HCT116 (cell line): ENCODE measurements at regions not wholly inside any gene's neighbourhood (a gene's known extent, or its start where the extent isn't known, plus 50 kb on each side); places are given as distances from the start of the nearest gene placed in this dataset.

ENCODE experiments used
- ATAC-seq: fragments of 200-7000 bp; cut with Tn5 transposase; 2 replicates; pipeline ENCODE4 v1.9.1; 2020; ENCODE audit warnings: mild to moderate bottlenecking, moderate library complexity
- BruUV-seq: library from RNA; stranded (reverse); fragments of 400-500 nt; replicated peaks from 2 replicates; lab custom pipeline; 2021; lab: Mats Ljungman, UMichigan
- CTCF ChIA-PET: fragments of 300-600 bp; sonication (Branson Sonifier 250); formaldehyde crosslinking; loops from one replicate; lab custom pipeline; 2021; ENCODE audit warnings: antibody characterized with exemption; lab: Charles Lee
- POLR2A ChIA-PET: fragments of 300-600, 350-600 bp; sonication (Branson Sonifier 250); formaldehyde crosslinking; loops from one replicate; lab custom pipeline; 2021; ENCODE audit warnings: antibody characterized with exemption; lab: Charles Lee
- RAD21 ChIA-PET, 2 experiments: fragments of 300-600 bp; sonication (Branson Sonifier 250); formaldehyde crosslinking; loops; one replicate each; lab custom pipeline; 2023; ENCODE audit warnings: low total read pairs in 2 of 2; ENCODE audit not compliant: uncharacterized antibody in 2 of 2, unreplicated experiment in 2 of 2, low non-redundant PET in 1 of 2; lab: Charles Lee
- DNase-seq: peaks from one replicate; pipeline ENCODE4 v3.0.0-alpha.2; 2010; ENCODE audit warnings: low read depth, low spot score
- H2AFZ ChIP-seq: fragments of 200-600 bp; shearing (Covaris generic), sonication (generic); 2 replicates; pipeline ENCODE4 v1.6.1; 2017; ENCODE audit warnings: low read depth, mixed run types, mixed read lengths, antibody characterized with exemption, low read length; ENCODE audit not compliant: poor library complexity, severe bottlenecking
- H3K27ac ChIP-seq: 2 replicates; pipeline ENCODE4 v1.5.1; 2012; ENCODE audit warnings: low read depth, low read length
- H3K27me3 ChIP-seq: fragments of 200-600 bp; sonication (generic); 2 replicates; pipeline ENCODE4 v1.6.1; 2016; ENCODE audit warnings: mixed run types, low read length, mixed read lengths; ENCODE audit not compliant: insufficient read depth
- H3K36me3 ChIP-seq, 2 experiments: fragments of 200-500 bp in 1 of 2; fragments of 200-600 bp in 1 of 2; sonication (Bioruptor generic) in 1 of 2; sonication (generic) in 1 of 2; 2 replicates each; pipeline versions ENCODE4 v1.5.1 to v1.6.1; 2014 to 2016; ENCODE audit warnings: low read length in 2 of 2, inconsistent platforms in 1 of 2, mixed read lengths in 1 of 2, mixed run types in 1 of 2; ENCODE audit not compliant: insufficient read depth in 2 of 2, control insufficient read depth in 1 of 2
- H3K4me1 ChIP-seq, 2 experiments: fragments of 200-600 bp in 1 of 2; sonication (generic) in 1 of 2; 2 replicates each; pipeline versions ENCODE4 v1.5.1 to v1.6.1; 2012 to 2017; ENCODE audit warnings: low read length in 2 of 2, inconsistent platforms in 1 of 2, mild to moderate bottlenecking in 1 of 2, mixed read lengths in 1 of 2, mixed run types in 1 of 2, moderate library complexity in 1 of 2; ENCODE audit not compliant: insufficient read depth in 2 of 2, control insufficient read depth in 1 of 2
- H3K4me2 ChIP-seq: fragments of 200-600 bp; sonication (generic); 2 replicates; pipeline ENCODE4 v1.6.1; 2017; ENCODE audit warnings: mixed run types, low read length, mixed read lengths
- H3K4me3 ChIP-seq, 2 experiments: fragments of 200-600 bp in 1 of 2; sonication (generic) in 1 of 2; replicated peaks in 1 of 2; 2 replicates each; pipeline ENCODE4 v1.5.1; 2011 to 2016; ENCODE audit warnings: low read length in 2 of 2, control low read depth in 1 of 2, low read depth in 1 of 2, mild to moderate bottlenecking in 1 of 2, mixed read lengths in 1 of 2, mixed run types in 1 of 2
- H3K79me2 ChIP-seq: fragments of 200-600 bp; sonication (generic); 2 replicates; pipeline ENCODE4 v1.6.1; 2017; ENCODE audit warnings: mild to moderate bottlenecking, mixed run types, low read length, moderate library complexity, mixed read lengths; ENCODE audit not compliant: insufficient read depth
- H3K9ac ChIP-seq: fragments of 200-600 bp; sonication (generic); 2 replicates; pipeline ENCODE4 v1.6.1; 2016; ENCODE audit warnings: low read length, mixed read lengths
- H3K9me2 ChIP-seq: fragments of 200-600 bp; sonication (generic), shearing (Covaris generic); 2 replicates; pipeline ENCODE4 v1.6.1; 2017; ENCODE audit warnings: mixed run types, mild to moderate bottlenecking, moderate library complexity; ENCODE audit not compliant: insufficient read depth
- H3K9me3 ChIP-seq, 2 experiments: fragments of 200-500 bp in 1 of 2; fragments of 200-600 bp in 1 of 2; sonication (Bioruptor generic) in 1 of 2; sonication (generic) in 1 of 2; 2 replicates each; pipeline ENCODE4 v1.6.1; 2014 to 2017; ENCODE audit warnings: low read length in 2 of 2, mixed read lengths in 2 of 2, inconsistent platforms in 1 of 2, low read depth in 1 of 2, mild to moderate bottlenecking in 1 of 2, mixed run types in 1 of 2, moderate library complexity in 1 of 2; ENCODE audit not compliant: control insufficient read depth in 1 of 2, insufficient read depth in 1 of 2
- H4K20me1 ChIP-seq: fragments of 200-600 bp; sonication (generic), shearing (Covaris generic); 2 replicates; pipeline ENCODE4 v1.6.1; 2017; ENCODE audit warnings: mixed run types, mild to moderate bottlenecking, moderate library complexity; ENCODE audit not compliant: insufficient read depth
- ATF3 ChIP-seq: IDR thresholded peaks from 2 replicates; pipeline ENCODE4 v1.6.1; 2012
- CBX3 ChIP-seq: IDR thresholded peaks from 2 replicates; pipeline ENCODE4 v1.6.1; 2012; ENCODE audit warnings: low read depth
- CEBPB ChIP-seq: IDR thresholded peaks from 2 replicates; pipeline ENCODE4 v1.6.1; 2012; ENCODE audit warnings: low read depth
- CTCF ChIP-seq, 3 experiments: fragments of 200-600 bp in 1 of 3; sonication (generic) in 1 of 3; IDR thresholded peaks in 2 of 3; conservative IDR thresholded peaks in 1 of 3; 2 replicates each; pipeline ENCODE4 v1.5.1; 2012 to 2017; ENCODE audit warnings: low read depth in 2 of 3, low read length in 2 of 3, antibody characterized with exemption in 1 of 3, borderline replicate concordance in 1 of 3, control low read depth in 1 of 3, mild to moderate bottlenecking in 1 of 3, mixed read lengths in 1 of 3, mixed run types in 1 of 3, moderate library complexity in 1 of 3; ENCODE audit not compliant: insufficient read depth in 1 of 3
- EGR1 ChIP-seq: IDR thresholded peaks from 2 replicates; pipeline ENCODE4 v1.6.1; 2012; ENCODE audit warnings: low read depth
- ELF1 ChIP-seq: IDR thresholded peaks from 2 replicates; pipeline ENCODE4 v1.6.1; 2012; ENCODE audit warnings: low read depth, borderline replicate concordance
- JUND ChIP-seq: IDR thresholded peaks from 2 replicates; pipeline ENCODE4 v1.6.1; 2012
- MAX ChIP-seq: IDR thresholded peaks from 2 replicates; pipeline ENCODE4 v1.6.1; 2012
- POLR2A ChIP-seq: IDR thresholded peaks from 2 replicates; pipeline ENCODE4 v1.7.0; 2011; ENCODE audit warnings: borderline replicate concordance; ENCODE audit not compliant: insufficient read depth, insufficient read length; ENCODE audit errors: extremely low read depth
- POLR2AphosphoS5 ChIP-seq: IDR thresholded peaks from 2 replicates; pipeline ENCODE4 v1.6.1; 2011; ENCODE audit warnings: mild to moderate bottlenecking, low read depth, low read length, moderate library complexity
- RAD21 ChIP-seq: IDR thresholded peaks from 2 replicates; pipeline ENCODE4 v1.6.1; 2012; ENCODE audit warnings: low read depth, mild to moderate bottlenecking
- REST ChIP-seq: IDR thresholded peaks from 2 replicates; pipeline ENCODE4 v1.6.1; 2012; ENCODE audit warnings: low read depth
- SIN3A ChIP-seq: IDR thresholded peaks from 2 replicates; pipeline ENCODE4 v1.6.1; 2012; ENCODE audit warnings: low read depth
- SP1 ChIP-seq: IDR thresholded peaks from 2 replicates; pipeline ENCODE4 v1.6.1; 2012; ENCODE audit warnings: low read depth
- SRF ChIP-seq: IDR thresholded peaks from 2 replicates; pipeline ENCODE4 v1.6.1; 2012; ENCODE audit warnings: low read depth
- TCF7L2 ChIP-seq: IDR thresholded peaks from 2 replicates; pipeline ENCODE4 v1.7.0; 2011; ENCODE audit warnings: borderline replicate concordance, inconsistent platforms; ENCODE audit not compliant: insufficient read depth, insufficient read length; ENCODE audit errors: extremely low read depth
- YY1 ChIP-seq: IDR thresholded peaks from 2 replicates; pipeline ENCODE4 v1.6.1; 2011; ENCODE audit warnings: low read length, low read depth, moderate library complexity, mild to moderate bottlenecking; ENCODE audit not compliant: insufficient replicate concordance; ENCODE audit errors: extremely low read depth
- ZBTB33 ChIP-seq: IDR thresholded peaks from 2 replicates; pipeline ENCODE4 v1.6.1; 2011; ENCODE audit warnings: mild to moderate bottlenecking, low read length, moderate library complexity; ENCODE audit not compliant: insufficient replicate concordance; ENCODE audit errors: extremely low read depth
- ZFX ChIP-seq: fragments of 450-650 bp; IDR thresholded peaks from 2 replicates; pipeline ENCODE4 v1.6.1; 2017
- ZNF274 ChIP-seq: fragments of 200-500 bp; sonication (Bioruptor generic); IDR thresholded peaks from 2 replicates; pipeline ENCODE4 v1.6.1; 2014; ENCODE audit warnings: mild to moderate bottlenecking, low read depth, low read length, inconsistent platforms
- intact Hi-C: fragments of 100-400 bp; cut with micrococcal nuclease; formaldehyde crosslinking; loops from 2 replicates; pipeline ENCODE4 v1.10.0; 2022

GRCh38 chr2:176675271-176675949 is 406.2 kb downstream of the MTX2 start:
- ATAC-seq (no peak), DNase-seq (no peak)
- Histone ChIP-seq H3K9ac (no peak overlapping the region), H3K9me2 (no peaks in the 10 kb centered on the region), H3K9me3 (no peaks in the 10 kb centered on the region), H3K27ac (no peak overlapping the region), H3K4me3 (no peak overlapping the region), H3K4me1 (no peaks in the 10 kb centered on the region; a peak in 1 of 4 replicates), H3K79me2 (no peaks in the 10 kb centered on the region), H2AFZ (no peak overlapping the region), H3K27me3 (peaks cover 76% of the 10 kb centered on the region)
- ChIA-PET POLR2A (no interaction called here), CTCF (interaction anchor here (0.6 kb wide), 1 partner anchor 79 kb away, joined by 3 read pairs; no protein-coding TSS in a partner anchor), RAD21 (interaction anchor here in 1 of 2 experiments (0.6 kb wide), 1 partner anchor 8 kb away, joined by 4 read pairs; no protein-coding TSS in a partner anchor)
- BruUV-seq = no TSS peak
- no peak for TF ChIP-seq POLR2AphosphoS5
- no peak for TF ChIP-seq EGR1
- TF ChIP-seq POLR2A = no peak
- no peak for TF ChIP-seq SRF
- no peak for TF ChIP-seq YY1
- TF ChIP-seq ATF3 = no peak
- TF ChIP-seq CBX3 = no peak
- TF ChIP-seq JUND = no peak
- TF ChIP-seq ZNF274 = no peak
- no peak for TF ChIP-seq RAD21
- TF ChIP-seq CEBPB = no peak
- no peak for TF ChIP-seq ZFX
- no peak for TF ChIP-seq MAX
- TF ChIP-seq TCF7L2 = no peak
- no peak for TF ChIP-seq CTCF (IDR thresholded peaks at IDR 0.05 in 2 of 3, conservative IDR thresholded peaks at IDR 0.05 in 1 of 3; ENCODE audit: borderline replicate concordance in 1 of 3, insufficient read depth in 1 of 3, low read depth in 2 of 3, low read length in 2 of 3)
- TF ChIP-seq ZBTB33 = no peak
- no peak for TF ChIP-seq SP1
- no peak for TF ChIP-seq SIN3A
- no peak for TF ChIP-seq REST
- no peak for TF ChIP-seq ELF1
- TF ChIP-seq, all 23 proteins: peak for 0
- intact Hi-C loops = no loop called here
- no peaks in the 10 kb centered on the region for H3K36me3 ChIP-seq
- H4K20me1 ChIP-seq = no peaks in the 10 kb centered on the region
- H3K4me2 ChIP-seq = no peak overlapping the region
